Endodermal cell (in vitro differentiated cells): ENCODE measurements at regions not wholly inside any gene's neighbourhood (a gene's known extent, or its start where the extent isn't known, plus 50 kb on each side); places are given as distances from the start of the nearest gene placed in this dataset.

Source experiments
- DNase-seq: peaks from one replicate; pipeline ENCODE4 v3.0.0-alpha.2; 2017
- H3K27ac ChIP-seq: 2 replicates; pipeline ENCODE4 v1.5.1; 2013; ENCODE audit warnings: mild to moderate bottlenecking, low read depth, low read length, moderate library complexity
- H3K27me3 ChIP-seq: 2 replicates; pipeline ENCODE4 v1.6.1; 2013; ENCODE audit warnings: mild to moderate bottlenecking, low read length, moderate library complexity; ENCODE audit not compliant: insufficient read depth, control insufficient read depth, poor library complexity, severe bottlenecking
- H3K36me3 ChIP-seq: 2 replicates; pipeline ENCODE4 v1.7.0; 2013; ENCODE audit warnings: mild to moderate bottlenecking, low read length, moderate library complexity; ENCODE audit not compliant: control insufficient read depth, insufficient read depth
- H3K4me1 ChIP-seq: one replicate; pipeline ENCODE4 v1.7.0; 2013; ENCODE audit warnings: low read length; ENCODE audit not compliant: control insufficient read depth, insufficient read depth
- H3K4me3 ChIP-seq: 2 replicates; pipeline ENCODE4 v1.5.1; 2013; ENCODE audit warnings: mild to moderate bottlenecking, low read length, moderate library complexity
- H3K9ac ChIP-seq: 2 replicates; pipeline ENCODE4 v1.6.1; 2013; ENCODE audit warnings: mild to moderate bottlenecking, low read length, moderate library complexity; ENCODE audit not compliant: poor library complexity, severe bottlenecking; ENCODE audit errors: extremely low read depth
- H3K9me3 ChIP-seq: 2 replicates; pipeline ENCODE4 v1.6.1; 2013; ENCODE audit warnings: mild to moderate bottlenecking, low read length, moderate library complexity; ENCODE audit not compliant: control insufficient read depth
- H3K27ac Mint-ChIP-seq: 2 replicates; pipeline ENCODE4 v1.8.0; 2020; ENCODE audit warnings: mixed read lengths
- H3K27me3 Mint-ChIP-seq: 2 replicates; pipeline ENCODE4 v1.8.0; 2021; ENCODE audit warnings: mild to moderate bottlenecking, mixed read lengths; ENCODE audit not compliant: insufficient read depth
- H3K36me3 Mint-ChIP-seq: 2 replicates; pipeline ENCODE4 v1.8.0; 2020; ENCODE audit warnings: low read depth, mixed read lengths
- H3K4me1 Mint-ChIP-seq: 2 replicates; pipeline ENCODE4 v1.8.0; 2020; ENCODE audit warnings: mixed read lengths
- H3K4me3 Mint-ChIP-seq: 2 replicates; pipeline ENCODE4 v1.8.0; 2020; ENCODE audit warnings: mild to moderate bottlenecking, moderate library complexity, mixed read lengths
- H3K9me3 Mint-ChIP-seq: 2 replicates; pipeline ENCODE4 v1.8.0; 2020; ENCODE audit warnings: mild to moderate bottlenecking, mixed read lengths
- CTCF ChIP-seq: fragments of 200-600 bp; sonication (generic); conservative IDR thresholded peaks from 2 replicates; pipeline ENCODE4 v1.5.0; 2021; ENCODE audit warnings: antibody characterized with exemption, mild to moderate bottlenecking
- WGBS, 2 experiments: methylation state at CpG; one replicate each; pipeline versions ENCODE4 v1.1.5 to v1.1.7; 2013; ENCODE audit warnings: missing lambda C conversion rate in 2 of 2, mixed read lengths in 1 of 2; ENCODE audit not compliant: insufficient coverage in 1 of 2, insufficient read length in 1 of 2; 5-methylcytosine and 5-hydroxymethylcytosine counted together

DNA sequence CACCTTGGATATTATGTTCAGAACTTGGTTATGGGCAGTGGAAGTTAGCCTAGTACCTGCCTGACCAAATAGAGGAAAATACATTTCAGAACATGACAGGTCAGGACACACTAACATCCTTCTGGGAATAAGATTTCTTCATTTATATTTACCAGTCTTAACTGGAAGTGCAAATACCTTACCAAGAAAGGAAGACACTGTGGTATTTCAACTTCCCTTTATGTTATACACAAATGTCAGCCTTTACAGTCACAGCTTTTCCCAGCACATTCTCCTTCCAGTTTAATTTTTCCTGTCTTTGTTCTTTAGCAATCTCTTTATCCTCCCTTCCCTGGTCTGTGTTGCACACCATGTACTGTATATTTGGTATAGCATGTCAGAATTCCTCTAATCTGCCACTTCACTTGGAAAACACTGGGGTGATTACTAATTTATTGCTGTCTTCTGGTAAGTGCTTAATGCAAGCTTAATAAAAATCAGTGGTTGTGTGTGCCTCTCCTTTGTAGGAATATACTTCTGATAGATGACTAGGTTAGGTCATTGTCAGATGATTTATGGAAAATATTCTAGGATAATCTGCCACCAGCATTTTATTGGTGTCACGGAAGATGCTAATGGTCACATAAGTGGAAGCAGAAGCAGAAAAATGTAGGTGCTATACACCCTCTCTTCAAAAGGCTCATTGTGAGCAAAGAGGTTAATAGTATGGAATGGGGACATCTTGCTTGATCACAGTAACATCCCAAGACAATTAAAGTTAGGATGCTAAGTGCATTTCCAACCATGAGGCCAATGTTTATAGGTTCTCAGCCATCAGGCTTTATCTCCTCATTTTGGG lies 124.3 kb upstream of the STARD13 start:
- Histone ChIP-seq H3K4me3 (no peak overlapping the region), H3K27me3 (no peaks in the 10 kb centered on the region), H3K9ac (no peak overlapping the region), H3K9me3 (no peaks in the 10 kb centered on the region), H3K4me1 (no peaks in the 10 kb centered on the region), H3K27ac (no peak overlapping the region), H3K36me3 (no peaks in the 10 kb centered on the region)
- no peak for TF ChIP-seq CTCF
- Mint-ChIP-seq H3K36me3 (no peaks in the 10 kb centered on the region), H3K27ac (no peak overlapping the region), H3K4me3 (no peak overlapping the region), H3K27me3 (no peaks in the 10 kb centered on the region), H3K9me3 (no peaks in the 10 kb centered on the region), H3K4me1 (no peaks in the 10 kb centered on the region)
- 89 to 100% methylated on average over 1 of the region's 1 CpG for WGBS, 2 experiments
- no peak for DNase-seq

GRCh38 chr13:33410619-33411018 lies 125.1 kb upstream of the STARD13 start:
- H3K9me3 Mint-ChIP-seq, result no peaks in the 10 kb centered on the region
- no peaks in the 10 kb centered on the region for H3K36me3 Mint-ChIP-seq
- 94 to 95% methylated on average over 2 of the region's 2 CpGs for WGBS, 2 experiments
- Histone ChIP-seq H3K36me3 (no peaks in the 10 kb centered on the region), H3K27me3 (no peaks in the 10 kb centered on the region), H3K9me3 (no peaks in the 10 kb centered on the region), H3K4me3 (no peak overlapping the region), H3K4me1 (no peaks in the 10 kb centered on the region), H3K9ac (no peak overlapping the region), H3K27ac (no peak overlapping the region)
- H3K4me3 Mint-ChIP-seq, result no peak overlapping the region
- TF ChIP-seq CTCF, result no peak
- H3K4me1 Mint-ChIP-seq, result no peaks in the 10 kb centered on the region
- no peak overlapping the region for H3K27ac Mint-ChIP-seq
- no peaks in the 10 kb centered on the region for H3K27me3 Mint-ChIP-seq
- DNase-seq, result no peak

DNA sequence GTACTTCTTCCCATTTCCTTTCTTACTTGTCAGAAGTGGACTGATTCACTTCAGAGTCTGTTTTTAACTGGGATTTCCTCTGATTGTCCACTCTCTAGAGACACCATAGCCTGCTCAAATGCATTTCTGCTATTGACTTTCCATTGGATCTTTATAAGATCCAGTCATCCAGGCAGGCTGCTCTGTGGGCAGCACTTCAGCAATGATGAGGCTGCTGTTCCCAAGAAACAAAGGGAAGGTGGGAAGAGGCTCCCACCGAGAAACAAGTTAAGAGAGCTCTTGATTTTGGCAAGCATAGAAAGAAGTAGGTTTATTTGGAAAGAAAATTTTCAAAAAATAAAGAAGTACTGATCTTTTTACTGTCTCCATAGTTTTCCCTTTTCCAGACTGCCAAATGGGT lies 125.8 kb upstream of the STARD13 start:
- Mint-ChIP-seq H3K36me3 (no peaks in the 10 kb centered on the region), H3K9me3 (no peaks in the 10 kb centered on the region), H3K4me1 (no peaks in the 10 kb centered on the region), H3K27me3 (no peaks in the 10 kb centered on the region), H3K4me3 (no peak overlapping the region), H3K27ac (no peak overlapping the region)
- Histone ChIP-seq H3K9me3 (no peaks in the 10 kb centered on the region), H3K4me3 (no peak overlapping the region), H3K27ac (no peak overlapping the region), H3K9ac (no peak overlapping the region), H3K27me3 (no peaks in the 10 kb centered on the region), H3K36me3 (no peaks in the 10 kb centered on the region), H3K4me1 (no peaks in the 10 kb centered on the region)
- 65 to 67% methylated on average over 1 of the region's 1 CpG for WGBS, 2 experiments
- DNase-seq, result no peak
- TF ChIP-seq CTCF, result no peak
